IPS DF 4.7 (cell line): ENCODE measurements at regions not wholly inside any gene's neighbourhood (a gene's known extent, or its start where the extent isn't known, plus 50 kb on each side); places are given as distances from the start of the nearest gene placed in this dataset.

Source experiments
- DNase-seq: peaks from one replicate; pipeline ENCODE4 v3.0.0-alpha.2; 2013; ENCODE audit warnings: low spot score; ENCODE audit errors: extremely low read depth

DNA sequence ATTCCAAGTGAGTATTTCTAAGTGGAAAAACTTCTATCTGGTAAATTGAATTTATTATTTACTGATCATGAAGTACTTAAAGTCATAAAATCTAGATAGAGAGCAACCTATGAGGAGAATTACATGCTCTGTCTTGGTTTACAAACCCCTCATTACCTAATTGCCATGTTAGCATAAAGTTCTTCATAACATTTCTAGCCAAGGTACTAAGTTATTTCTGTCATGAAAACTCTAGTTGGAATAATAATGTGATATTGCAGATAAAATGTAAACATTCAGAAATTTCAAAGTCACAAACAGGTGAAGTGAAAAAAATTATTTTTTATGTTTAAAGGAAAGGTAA lies 228.6 kb downstream of the TTLL7 start:
- no peak for DNase-seq

DNA sequence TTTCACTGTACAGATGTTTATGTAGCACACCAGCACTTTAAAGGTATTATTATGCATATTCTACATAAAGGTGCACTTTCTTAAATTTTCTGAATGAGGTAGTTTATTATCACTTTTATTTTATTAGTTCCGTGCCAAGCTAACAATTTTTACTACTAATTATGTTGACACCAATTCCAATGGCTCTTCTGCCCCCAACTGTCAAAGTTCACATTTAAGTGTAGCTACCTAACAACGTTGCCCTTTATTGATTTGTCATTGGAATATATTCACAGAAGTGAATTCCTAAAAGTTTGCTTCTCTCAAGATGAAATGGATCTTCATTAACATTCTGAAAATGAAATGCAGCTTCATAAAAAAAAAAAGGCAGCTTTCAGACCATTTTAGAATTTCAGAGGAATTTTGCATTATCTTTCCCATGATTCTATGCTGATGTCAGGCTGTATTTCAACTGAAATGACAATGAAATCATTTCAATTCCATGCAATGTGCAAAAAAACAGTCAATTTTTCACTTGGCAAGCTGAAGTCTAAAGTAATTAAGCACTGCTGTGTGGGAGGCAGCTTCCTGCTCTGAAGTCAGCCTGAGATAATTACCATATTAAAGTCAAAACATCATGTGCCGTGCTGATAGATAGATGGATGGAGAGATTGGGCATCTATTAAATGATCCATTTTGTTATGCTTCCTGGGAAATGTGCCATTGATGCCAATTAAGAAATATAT lies 229.2 kb downstream of the TTLL7 start:
- DNase-seq = no peak

DNA sequence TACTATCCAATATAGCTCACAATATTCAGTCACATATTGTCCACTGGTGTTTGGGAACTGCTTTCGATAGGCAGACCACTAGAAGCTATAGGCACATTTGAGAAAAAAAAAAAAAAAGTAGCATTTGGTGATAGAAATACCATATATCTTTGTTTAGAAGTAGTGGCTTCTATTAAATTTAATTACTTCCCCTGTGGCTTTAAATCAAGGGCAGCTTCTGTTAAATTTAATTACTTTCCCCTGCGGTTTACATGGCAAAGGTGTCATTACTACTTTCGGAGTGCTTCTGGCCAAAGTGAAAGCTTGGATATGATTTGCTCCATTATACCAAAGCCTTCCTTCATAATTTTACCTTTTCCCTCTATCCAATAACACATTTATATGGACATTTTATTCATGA lies 229.9 kb downstream of the TTLL7 start:
- DNase-seq = no peak

DNA sequence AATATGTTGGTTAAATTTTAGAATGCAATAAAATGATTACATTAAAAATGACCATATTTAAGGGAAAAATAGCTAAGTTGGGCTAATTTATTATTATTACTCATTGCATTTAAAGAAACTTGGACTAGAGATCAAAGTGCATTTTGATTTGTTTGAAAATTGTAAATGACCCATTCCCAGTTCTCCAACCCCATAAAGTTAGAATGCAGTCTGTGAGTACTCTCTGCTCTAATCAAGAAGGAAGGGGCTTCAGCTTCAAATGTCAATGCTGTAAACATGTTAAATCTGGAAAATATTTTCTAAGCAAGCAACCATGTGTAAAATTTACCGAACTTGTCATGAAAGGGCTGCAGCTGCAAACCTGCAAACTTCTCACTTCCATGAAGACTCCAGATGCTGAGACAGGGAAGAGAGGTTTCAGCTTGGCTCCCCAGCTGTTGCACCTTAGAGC lies 232.7 kb downstream of the TTLL7 start:
- DNase-seq = no peak

DNA sequence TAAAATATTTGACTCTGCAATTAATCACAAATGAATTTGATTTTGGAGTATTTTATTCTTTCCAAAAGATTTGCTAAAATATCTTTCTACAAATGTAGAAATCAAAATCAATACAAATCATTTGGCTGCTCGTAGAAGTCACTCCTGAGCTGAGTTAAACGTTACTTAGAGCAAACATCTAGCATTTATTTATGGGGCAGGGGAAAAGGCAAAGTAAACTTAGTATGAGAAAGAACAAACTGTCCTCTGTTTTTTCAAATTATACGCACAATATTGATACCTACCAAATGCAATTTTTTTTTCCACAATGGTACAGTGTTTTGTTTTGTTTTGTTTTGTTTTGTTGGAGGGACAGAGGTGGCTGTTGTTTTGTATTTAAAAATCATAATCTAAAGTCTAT lies 233.8 kb downstream of the TTLL7 start:
- no peak for DNase-seq

DNA sequence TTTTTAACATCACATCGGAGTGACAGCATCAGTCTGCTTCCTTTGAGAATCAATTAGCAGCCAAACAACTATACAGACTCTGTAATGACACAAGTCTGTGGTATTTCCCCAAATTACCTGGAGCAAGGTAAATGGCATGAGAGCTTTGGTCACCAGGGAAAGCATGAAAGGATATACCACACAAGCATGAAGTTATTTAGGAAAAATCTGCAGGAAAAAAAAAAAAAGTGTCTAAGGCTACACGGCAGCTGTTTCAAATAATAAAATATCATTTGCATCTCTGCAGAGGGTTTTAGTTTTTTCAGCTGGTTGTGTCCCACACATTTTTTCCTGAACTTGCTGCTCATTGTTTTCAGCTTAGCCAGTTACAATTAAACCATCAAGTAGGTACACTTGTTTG lies 234.7 kb downstream of the TTLL7 start:
- no peak for DNase-seq

DNA sequence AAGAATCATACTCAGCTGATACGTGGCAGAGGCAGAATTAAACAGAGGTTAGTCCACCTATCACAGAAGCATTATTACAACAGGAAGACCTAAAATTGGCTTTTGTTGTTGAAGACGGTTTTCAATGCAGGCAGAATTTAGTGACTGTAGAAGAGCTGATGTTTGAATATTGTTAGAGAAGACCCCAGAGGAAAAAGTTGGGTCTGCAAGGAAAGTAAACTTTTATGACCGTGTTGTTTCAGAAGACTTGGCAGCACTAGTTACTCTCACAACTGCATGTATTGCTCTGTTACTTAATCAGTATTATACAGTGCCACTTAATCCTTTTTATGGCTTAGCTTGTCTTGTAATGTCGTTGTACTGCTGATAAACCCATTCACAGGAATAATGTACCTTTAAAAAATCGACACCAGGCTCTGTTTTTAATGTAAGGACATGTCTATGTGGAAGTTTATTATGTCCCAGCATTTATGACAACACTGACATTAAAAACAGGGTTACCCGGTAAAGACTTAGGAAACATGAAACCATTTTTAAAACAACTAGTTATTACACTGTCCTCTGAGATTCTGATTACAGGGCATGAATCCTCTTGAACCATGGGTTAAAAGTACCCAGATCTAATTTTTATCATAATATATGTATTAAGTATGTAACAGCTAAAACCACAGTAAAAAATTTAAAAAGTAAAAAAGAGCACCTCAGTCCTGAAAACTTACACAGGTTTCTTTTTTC lies 235.4 kb downstream of the TTLL7 start:
- DNase-seq = no peak

DNA sequence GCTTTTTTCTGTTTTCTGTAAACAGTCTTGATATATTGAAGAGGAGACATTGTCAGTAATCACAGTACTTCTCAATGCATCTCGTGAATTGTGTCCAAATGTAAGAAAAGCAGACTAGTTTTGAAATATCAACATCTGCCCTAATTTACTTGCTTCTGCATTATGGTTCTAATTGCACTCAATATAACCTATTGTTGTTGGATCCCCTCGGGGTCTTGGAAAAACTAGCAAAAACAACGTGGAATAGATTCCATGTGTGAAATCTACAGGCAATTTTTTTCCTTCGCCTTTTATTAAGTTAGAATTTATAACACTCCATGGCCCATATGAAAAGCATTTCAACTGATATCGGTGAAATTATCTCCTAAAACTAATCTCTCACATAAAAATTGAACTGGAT lies 236.5 kb downstream of the TTLL7 start:
- DNase-seq = no peak

DNA sequence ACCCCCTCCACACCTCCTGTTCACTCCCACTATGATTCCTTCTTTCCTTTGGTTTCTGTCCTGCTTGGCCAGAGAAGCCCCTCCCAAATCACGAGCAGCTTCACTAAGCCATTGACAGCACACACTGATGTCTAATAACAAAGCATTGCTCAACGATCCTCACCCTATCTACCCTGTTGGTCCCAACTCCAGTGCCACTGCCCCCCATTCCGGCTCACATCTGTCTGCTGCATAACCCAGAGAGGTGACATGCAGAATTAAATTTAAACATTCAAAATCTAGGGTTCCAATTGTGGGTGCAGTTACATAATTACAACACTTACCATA lies 236.9 kb downstream of the TTLL7 start:
- DNase-seq = no peak

DNA sequence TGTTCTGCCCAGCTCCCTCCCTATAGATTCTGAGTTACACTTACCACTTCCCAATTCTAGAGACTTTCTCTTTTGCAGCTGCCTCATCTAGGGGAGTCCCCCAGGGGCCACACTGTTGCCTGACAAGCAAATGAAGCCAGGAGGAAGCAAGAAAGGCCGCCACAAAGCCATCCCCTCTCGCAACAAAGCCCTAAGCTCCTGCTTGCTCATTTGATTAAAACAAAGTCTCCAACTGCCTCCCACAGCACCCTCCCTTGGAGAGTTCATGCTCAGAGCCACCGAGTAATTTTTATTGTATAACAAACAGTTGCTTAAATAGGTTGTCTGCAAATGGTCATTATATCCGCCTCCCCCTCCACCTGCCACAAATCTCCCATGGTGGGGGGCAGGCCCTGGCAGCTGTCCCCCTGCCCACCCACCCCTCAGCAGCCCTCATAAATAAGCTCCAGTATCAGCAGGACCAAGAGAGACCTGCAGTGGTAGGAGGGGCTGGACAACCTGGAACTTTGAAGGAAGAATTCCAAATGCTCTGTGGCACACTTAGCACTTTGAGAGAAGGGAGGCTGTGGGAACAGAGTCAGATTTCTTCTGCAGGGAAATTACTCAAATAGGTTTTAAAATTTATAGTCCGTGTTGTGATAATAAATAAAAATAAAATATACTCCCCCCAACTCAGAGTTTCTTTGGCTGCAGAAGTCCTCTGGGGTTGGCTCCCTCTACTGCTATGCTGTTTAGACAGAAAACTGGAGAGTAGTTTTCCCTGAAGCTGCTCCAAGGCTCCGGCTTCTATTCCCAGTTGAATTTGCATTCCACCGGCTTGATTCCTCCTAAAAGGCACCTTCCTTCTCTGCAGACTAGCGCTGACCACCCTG lies 237.5 kb downstream of the TTLL7 start:
- no peak for DNase-seq

DNA sequence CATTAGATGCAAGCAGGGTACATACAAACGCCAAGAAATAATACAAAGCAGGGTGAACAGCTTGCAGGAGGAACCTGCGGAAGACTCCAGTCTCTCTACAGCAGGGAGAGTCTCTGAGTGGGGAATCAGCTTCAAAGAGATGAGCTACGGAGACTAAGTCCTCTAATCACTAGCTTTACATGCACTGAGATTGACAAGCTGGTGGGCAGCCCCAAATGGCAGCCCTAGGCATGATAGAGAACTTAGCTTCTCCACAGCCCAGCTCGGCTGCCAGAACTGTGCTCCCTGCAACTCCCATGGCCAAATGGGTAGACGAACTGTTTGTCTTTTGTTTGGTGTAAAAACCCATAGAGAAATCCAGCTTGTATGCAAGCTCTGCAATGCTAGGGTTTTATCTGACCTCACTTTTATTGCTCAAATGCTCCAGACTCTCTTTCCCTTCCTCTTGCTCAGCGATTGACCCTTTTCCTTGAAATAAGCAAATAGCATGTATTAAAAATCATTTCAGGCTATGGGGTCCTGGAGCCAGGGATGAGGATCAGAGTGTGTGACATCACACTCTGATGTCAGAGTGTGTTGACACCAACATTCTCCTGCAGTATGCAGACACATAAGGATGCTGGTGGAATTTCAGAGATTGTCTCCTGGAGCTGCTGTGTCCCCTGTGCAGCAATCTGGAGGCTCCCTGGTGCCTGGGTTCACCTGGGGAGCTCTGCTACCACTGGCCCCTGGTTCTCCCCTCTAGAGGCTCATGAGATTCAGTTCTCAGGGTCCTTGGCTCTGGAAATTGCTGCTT lies 238.5 kb downstream of the TTLL7 start:
- DNase-seq = no peak

DNA sequence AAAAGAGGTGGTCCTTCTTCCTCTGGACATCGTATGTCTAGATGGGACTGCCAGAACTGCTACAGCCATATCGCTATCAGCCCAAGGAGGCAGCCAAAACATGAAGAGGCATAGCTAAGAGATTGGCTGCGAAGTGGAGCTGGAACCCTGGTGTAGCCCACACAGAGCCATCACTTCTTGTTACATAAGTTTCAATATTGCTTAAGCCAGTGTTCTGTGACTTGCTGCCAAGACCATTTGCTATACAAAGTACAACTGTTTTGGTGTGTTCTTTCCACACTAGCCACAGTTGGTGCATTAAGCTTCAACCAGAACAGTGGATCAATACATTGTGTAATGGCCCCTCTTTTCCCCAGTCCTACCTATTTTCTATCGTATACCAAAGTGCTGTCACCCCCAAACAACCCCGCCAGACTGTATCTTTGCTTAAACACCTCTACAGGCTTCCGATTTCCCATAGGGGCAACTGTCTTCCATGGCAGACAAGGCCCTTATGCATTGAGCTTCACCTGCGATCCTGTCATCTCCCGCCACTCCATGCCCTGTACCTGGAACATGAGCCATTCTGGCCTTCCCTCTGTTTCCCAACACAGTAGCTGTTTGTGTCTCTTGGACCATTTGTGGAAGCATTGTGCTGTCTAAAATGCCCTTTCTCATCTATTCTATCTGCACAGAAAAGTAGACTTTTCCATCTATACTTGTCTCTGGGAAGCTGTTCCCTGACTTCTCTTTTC lies 241.8 kb downstream of the TTLL7 start:
- no peak for DNase-seq

DNA sequence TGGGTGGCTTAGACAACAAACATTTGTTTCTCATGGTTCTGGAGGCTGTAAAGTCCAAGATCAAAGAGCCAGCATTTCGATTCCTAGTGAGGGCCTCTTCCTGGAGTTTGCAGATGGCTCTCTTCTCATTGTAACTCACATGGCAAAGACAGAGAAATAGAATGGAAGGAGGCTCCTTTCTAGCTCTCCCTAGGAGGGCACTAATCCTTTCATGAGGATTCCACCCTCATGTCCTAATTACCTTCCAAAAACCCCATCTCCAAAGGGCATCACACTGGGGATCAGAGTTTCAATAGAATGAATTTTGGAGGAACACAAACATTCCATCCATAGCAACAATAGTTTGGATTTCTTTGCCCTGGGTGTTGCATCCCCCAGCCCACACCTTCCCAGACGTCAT lies 247.3 kb downstream of the TTLL7 start:
- DNase-seq = no peak

DNA sequence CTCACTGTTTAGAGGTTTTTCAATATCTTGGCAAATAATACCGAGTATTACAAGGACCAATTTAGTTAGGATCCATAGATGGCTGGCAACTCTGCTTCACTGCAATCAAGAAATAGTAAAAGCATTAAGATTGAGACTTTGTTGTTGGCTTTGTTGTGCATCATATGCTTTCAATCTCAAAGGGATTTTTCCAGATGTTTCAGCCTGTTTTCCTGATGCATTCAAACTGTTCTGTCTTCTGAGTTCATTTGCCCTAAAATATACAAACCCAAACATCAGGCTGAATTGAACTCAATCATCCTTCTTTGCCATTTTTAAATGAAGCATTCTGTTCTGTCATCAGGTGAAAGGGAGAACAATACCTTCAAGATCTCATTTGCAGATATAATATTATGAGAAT lies 248.7 kb downstream of the TTLL7 start:
- DNase-seq = no peak

DNA sequence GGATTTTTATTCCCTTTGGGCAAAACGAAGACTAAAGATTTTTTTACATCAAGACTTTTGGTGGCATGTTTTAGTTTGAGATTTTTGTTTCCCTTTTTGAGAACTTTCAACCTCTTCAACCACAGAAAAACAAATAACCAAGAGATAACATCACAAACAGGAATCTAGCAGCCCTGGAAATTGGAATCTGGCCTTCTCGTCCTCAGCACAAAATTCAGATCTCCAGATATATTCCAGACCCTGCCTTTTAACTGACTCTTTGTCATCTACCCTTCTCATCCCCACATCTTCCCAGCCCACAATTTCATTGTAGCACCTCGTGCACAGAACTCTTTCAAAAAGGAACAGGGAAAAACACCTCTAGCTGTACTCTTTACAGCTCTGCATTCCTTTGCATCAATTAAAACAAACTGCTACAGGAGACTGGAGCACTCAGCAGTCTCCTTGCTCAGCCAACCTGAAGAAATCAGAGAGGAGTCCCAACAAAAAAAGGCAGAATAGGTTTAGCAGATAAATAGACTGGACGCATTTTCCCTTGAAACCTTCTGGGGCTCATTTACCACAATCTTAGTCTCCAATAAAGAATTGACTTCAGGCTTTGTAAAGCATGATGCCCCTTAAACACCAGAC lies 251.0 kb downstream of the TTLL7 start:
- no peak for DNase-seq

DNA sequence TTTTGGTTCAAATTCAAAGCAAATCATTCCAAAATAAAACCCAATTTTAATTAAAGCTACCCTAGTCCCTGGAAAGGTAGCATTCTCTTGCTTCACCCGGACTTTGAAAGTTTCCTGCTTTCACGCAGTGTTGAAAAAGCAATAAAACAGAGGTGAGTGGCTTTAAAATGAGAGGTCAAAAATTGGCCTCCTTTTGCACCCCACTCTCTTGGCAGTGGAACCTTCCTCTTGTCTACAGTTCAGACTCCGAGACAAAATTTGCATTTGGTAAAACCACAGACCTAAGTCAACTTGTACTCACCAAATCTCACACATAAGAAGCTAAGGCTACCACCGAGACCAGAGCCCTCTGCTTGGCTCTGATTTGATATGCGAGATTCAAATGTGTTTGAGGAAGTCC lies 252.7 kb downstream of the TTLL7 start:
- DNase-seq = no peak

DNA sequence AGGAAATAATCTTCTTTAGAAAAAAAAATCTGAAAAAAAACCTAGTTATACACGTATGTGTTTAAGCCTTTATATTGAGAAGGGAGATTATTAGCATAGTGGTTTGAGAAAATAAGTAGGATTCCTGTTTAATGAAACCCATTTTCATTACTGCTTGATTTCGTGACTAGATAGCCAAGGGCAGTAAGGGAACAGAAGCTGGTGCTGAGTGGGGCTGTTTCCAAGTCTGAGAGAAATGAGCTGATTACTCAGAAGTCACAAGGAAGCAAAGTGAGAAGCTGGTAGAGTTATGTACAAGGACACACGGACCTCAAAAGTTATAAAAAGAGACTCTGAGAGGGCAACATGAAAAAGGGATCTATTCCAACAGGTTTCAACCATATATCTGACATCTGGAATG lies 256.5 kb downstream of the TTLL7 start:
- no peak for DNase-seq

DNA sequence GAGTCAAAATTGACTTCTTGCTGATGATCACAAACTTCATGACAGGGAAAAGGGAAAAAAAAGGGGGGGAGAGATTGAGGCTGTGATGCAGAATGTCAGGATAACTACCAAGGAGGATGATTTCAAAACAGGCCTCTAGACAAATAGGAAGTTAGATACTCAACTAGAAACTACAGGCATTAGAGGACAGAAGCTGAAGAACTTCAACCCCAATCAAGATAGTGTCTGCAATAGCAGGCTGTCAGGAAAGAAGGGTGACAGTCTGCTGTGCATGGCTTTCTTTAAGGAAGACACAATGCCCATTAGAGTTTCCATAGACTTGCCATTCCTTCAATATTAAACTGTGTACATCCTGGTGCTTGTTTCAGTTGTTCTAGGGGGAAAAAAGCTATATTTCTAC lies 257.2 kb downstream of the TTLL7 start:
- DNase-seq = no peak

DNA sequence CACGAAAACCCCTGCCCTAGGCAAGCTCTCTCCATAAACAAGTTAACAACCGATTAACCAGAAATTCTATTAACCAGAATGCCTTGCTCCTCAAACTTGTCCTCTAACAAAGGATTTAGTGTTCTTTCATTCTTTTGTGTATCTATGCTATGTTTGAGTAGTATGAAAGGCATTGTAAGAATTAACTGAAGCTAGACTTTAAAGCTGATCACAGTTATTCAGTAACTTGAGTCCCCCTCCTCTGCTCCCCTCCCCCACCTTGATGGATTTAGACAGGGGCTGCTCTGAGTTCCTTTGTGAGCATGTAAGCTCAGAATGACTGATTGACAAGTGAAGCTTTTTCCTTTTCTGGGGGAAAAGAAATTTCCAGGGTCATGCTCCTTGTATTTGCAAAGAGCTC lies 257.6 kb downstream of the TTLL7 start:
- DNase-seq = no peak

DNA sequence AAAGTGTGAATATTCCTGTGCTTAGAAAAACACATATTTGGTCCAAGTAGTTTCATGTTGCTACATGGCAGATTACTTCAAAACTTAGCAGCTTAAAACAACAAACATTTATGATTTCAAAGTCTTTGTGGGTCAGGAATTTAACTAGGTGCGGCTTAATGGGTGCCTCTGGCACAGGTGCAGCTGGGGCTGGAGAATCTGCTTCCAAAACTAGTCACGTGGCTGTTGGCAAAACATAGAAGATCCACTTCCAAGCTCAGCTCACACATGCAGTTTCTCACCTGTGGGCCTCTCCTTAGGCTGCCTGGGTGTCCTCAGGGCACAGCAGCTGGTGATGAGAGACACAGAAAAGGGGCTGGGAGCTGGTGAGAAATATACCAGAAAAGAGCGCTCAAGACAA lies 263.4 kb downstream of the TTLL7 start:
- DNase-seq = no peak

DNA sequence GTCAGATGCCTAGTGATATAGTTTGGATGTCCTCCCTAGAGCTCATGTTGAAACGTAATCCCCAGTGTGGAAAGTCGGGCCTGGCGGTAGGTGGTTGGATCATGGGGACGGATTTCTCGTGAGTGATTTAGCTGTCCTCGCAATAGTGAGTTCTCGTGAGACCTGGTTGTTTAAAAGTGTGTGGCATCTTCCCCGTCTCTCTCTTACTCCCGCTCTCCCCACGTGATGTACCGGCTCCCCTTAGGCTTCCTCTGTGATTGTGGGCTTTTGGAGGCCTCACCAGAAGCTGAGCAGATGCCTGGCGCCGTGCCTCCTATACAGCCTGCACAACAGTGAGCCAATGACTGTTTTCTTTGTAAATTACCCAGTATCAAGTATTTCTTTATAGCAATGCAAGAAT lies 264.5 kb downstream of the TTLL7 start:
- DNase-seq = no peak
